SU-DHL-6 (cell line): ENCODE measurements at regions not wholly inside any gene's neighbourhood (a gene's known extent, or its start where the extent isn't known, plus 50 kb on each side); places are given as distances from the start of the nearest gene placed in this dataset.

Experiments used
- H2AFZ ChIP-seq: fragments of 200-600 bp; sonication (generic); 2 replicates; pipeline ENCODE4 v1.6.1; 2014; ENCODE audit warnings: low read depth, mild to moderate bottlenecking, moderate library complexity, mixed read lengths, antibody characterized with exemption, low read length; ENCODE audit not compliant: severe bottlenecking
- H3F3A ChIP-seq: fragments of 200-600 bp; shearing (Covaris generic); 2 replicates; pipeline ENCODE4 v1.6.0; 2016; ENCODE audit warnings: antibody characterized with exemption, mild to moderate bottlenecking; ENCODE audit not compliant: insufficient read depth
- H3K27ac ChIP-seq: fragments of 200-600 bp; sonication (generic); 2 replicates; pipeline ENCODE4 v1.5.1; 2016; ENCODE audit warnings: low read depth, mild to moderate bottlenecking, low read length, moderate library complexity, mixed read lengths
- H3K27me3 ChIP-seq: fragments of 200-600 bp; sonication (generic), shearing (Covaris generic); 2 replicates; pipeline ENCODE4 v1.6.0; 2014; ENCODE audit warnings: mild to moderate bottlenecking, low read length
- H3K36me3 ChIP-seq: fragments of 200-600 bp; sonication (generic); 2 replicates; pipeline ENCODE4 v1.6.1; 2014; ENCODE audit warnings: mild to moderate bottlenecking, low read length, mixed read lengths
- H3K4me2 ChIP-seq: fragments of 300-600, 200-600 bp; shearing (Covaris generic), sonication (generic); 2 replicates; pipeline ENCODE4 v1.6.0; 2014; ENCODE audit warnings: low read length, low read depth, mild to moderate bottlenecking; ENCODE audit not compliant: poor library complexity, severe bottlenecking
- H3K4me3 ChIP-seq: fragments of 200-600 bp; sonication (generic); 2 replicates; pipeline ENCODE4 v1.5.1; 2014; ENCODE audit warnings: antibody characterized with exemption, low read length, mild to moderate bottlenecking, mixed read lengths; ENCODE audit not compliant: insufficient read depth, poor library complexity, severe bottlenecking
- H3K79me2 ChIP-seq: fragments of 200-600 bp; sonication (generic); 2 replicates; pipeline ENCODE4 v1.6.1; 2014; ENCODE audit warnings: mild to moderate bottlenecking, low read length, moderate library complexity; ENCODE audit not compliant: insufficient read depth
- H3K9ac ChIP-seq: fragments of 200-600 bp; sonication (generic); 2 replicates; pipeline ENCODE4 v1.7.0; 2014; ENCODE audit warnings: mild to moderate bottlenecking, low read length
- H3K9me2 ChIP-seq: fragments of 200-600 bp; sonication (generic); replicated peaks from 2 replicates; pipeline ENCODE4 v1.6.1; 2014; ENCODE audit warnings: low read length; ENCODE audit not compliant: insufficient read depth
- H3K9me3 ChIP-seq: fragments of 200-600 bp; sonication (generic); 2 replicates; pipeline ENCODE4 v1.6.1; 2014; ENCODE audit warnings: low read length, mixed read lengths; ENCODE audit not compliant: insufficient read depth
- H4K20me1 ChIP-seq: fragments of 200-600 bp; sonication (generic); 2 replicates; pipeline ENCODE4 v1.6.1; 2014; ENCODE audit warnings: low read depth, mild to moderate bottlenecking, antibody characterized with exemption, low read length, moderate library complexity, mixed read lengths
- EZH2phosphoT487 ChIP-seq: fragments of 200-600 bp; sonication (generic), shearing (Covaris generic); conservative IDR thresholded peaks from 2 replicates; pipeline ENCODE4 v1.6.1; 2018; ENCODE audit warnings: mild to moderate bottlenecking, antibody characterized with exemption, low read length, moderate library complexity, mixed read lengths
- TF ChIP-seq, protein P1 (sequence below): fragments of 200-600 bp; sonication (generic); IDR thresholded peaks from one replicate; pipeline ENCODE4 v1.5.1; 2017; ENCODE audit warnings: antibody characterized with exemption, mild to moderate bottlenecking, low read length, moderate library complexity; ENCODE audit not compliant: insufficient read depth, poor library complexity, severe bottlenecking

GRCh38 chr10:130990486-130990885 is 321.0 kb downstream of the TCERG1L start:
- no peak overlapping the region for H3K4me3 ChIP-seq
- H2AFZ ChIP-seq = no peak overlapping the region
- no peak overlapping the region for H3K27ac ChIP-seq
- H3K36me3 ChIP-seq = no peaks in the 10 kb centered on the region
- H3K9me3 ChIP-seq = no peaks in the 10 kb centered on the region
- no peaks in the 10 kb centered on the region for H3K79me2 ChIP-seq
- no peak overlapping the region for H3K4me2 ChIP-seq
- no peak overlapping the region for H3K9ac ChIP-seq
- no peaks in the 10 kb centered on the region for H3K9me2 ChIP-seq
- H3K27me3 ChIP-seq = no peaks in the 10 kb centered on the region
- H3F3A ChIP-seq = no peaks in the 10 kb centered on the region
- H4K20me1 ChIP-seq = no peaks in the 10 kb centered on the region
- TF ChIP-seq, protein P1, sequence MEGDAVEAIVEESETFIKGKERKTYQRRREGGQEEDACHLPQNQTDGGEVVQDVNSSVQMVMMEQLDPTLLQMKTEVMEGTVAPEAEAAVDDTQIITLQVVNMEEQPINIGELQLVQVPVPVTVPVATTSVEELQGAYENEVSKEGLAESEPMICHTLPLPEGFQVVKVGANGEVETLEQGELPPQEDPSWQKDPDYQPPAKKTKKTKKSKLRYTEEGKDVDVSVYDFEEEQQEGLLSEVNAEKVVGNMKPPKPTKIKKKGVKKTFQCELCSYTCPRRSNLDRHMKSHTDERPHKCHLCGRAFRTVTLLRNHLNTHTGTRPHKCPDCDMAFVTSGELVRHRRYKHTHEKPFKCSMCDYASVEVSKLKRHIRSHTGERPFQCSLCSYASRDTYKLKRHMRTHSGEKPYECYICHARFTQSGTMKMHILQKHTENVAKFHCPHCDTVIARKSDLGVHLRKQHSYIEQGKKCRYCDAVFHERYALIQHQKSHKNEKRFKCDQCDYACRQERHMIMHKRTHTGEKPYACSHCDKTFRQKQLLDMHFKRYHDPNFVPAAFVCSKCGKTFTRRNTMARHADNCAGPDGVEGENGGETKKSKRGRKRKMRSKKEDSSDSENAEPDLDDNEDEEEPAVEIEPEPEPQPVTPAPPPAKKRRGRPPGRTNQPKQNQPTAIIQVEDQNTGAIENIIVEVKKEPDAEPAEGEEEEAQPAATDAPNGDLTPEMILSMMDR = no peak
- no peak for TF ChIP-seq EZH2phosphoT487

- no peaks in the 10 kb centered on the region for H3F3A ChIP-seq
- H4K20me1 ChIP-seq = no peaks in the 10 kb centered on the region
- no peak overlapping the region for H3K4me3 ChIP-seq
- TF ChIP-seq, protein P1 = no peak
- TF ChIP-seq EZH2phosphoT487 = no peak
- H2AFZ ChIP-seq = no peak overlapping the region
- no peak overlapping the region for H3K4me2 ChIP-seq
- H3K27ac ChIP-seq = no peak overlapping the region
- H3K9ac ChIP-seq = no peak overlapping the region
- H3K9me2 ChIP-seq = no peaks in the 10 kb centered on the region
- H3K36me3 ChIP-seq = no peaks in the 10 kb centered on the region
- no peaks in the 10 kb centered on the region for H3K9me3 ChIP-seq
- no peaks in the 10 kb centered on the region for H3K79me2 ChIP-seq
- no peaks in the 10 kb centered on the region for H3K27me3 ChIP-seq
These were observed 318.6 kb downstream of the TCERG1L start for GRCh38 chr10:130992802-130993523.

GRCh38 chr10:130993612-130994011 is 317.9 kb downstream of the TCERG1L start:
- H4K20me1 ChIP-seq = no peaks in the 10 kb centered on the region
- no peaks in the 10 kb centered on the region for H3F3A ChIP-seq
- H3K27me3 ChIP-seq = no peaks in the 10 kb centered on the region
- H3K4me2 ChIP-seq = no peak overlapping the region
- H3K9ac ChIP-seq = no peak overlapping the region
- TF ChIP-seq, protein P1 = no peak
- TF ChIP-seq EZH2phosphoT487 = no peak
- H3K4me3 ChIP-seq = no peak overlapping the region
- no peaks in the 10 kb centered on the region for H3K9me2 ChIP-seq
- no peaks in the 10 kb centered on the region for H3K36me3 ChIP-seq
- H3K27ac ChIP-seq = no peak overlapping the region
- H3K9me3 ChIP-seq = no peaks in the 10 kb centered on the region
- H3K79me2 ChIP-seq = no peaks in the 10 kb centered on the region
- no peak overlapping the region for H2AFZ ChIP-seq
